GM12878 (cell line): ENCODE measurements at regions not wholly inside any gene's neighbourhood (a gene's known extent, or its start where the extent isn't known, plus 50 kb on each side); places are given as distances from the start of the nearest gene placed in this dataset.
A peak's percentile ranks its signal among the peaks of the same experiment; 100 is the strongest.

ENCODE experiments used
- ATAC-seq: fragments of 200-7000 bp; cut with Tn5 transposase; 3 replicates; pipeline ENCODE4 v1.9.1; 2020; ENCODE audit warnings: mild to moderate bottlenecking, moderate library complexity
- BruUV-seq: library from RNA; stranded (reverse); fragments of 400-500 nt; replicated peaks from 2 replicates; lab custom pipeline; 2021; lab: Mats Ljungman, UMichigan
- CTCF ChIA-PET: fragments of 300-600 bp; sonication (Branson Sonifier 250); formaldehyde crosslinking; extraction: SDS; loops from one replicate; lab custom pipeline; 2021; ENCODE audit warnings: inconsistent platforms; lab: Yijun Ruan, JAX
- POLR2A ChIA-PET: fragments of 350-600 bp; formaldehyde crosslinking; extraction: SDS; loops from one replicate; lab custom pipeline; 2021; ENCODE audit warnings: inconsistent platforms; lab: Charles Lee
- RAD21 ChIA-PET: fragments of 300-600 bp; sonication (Branson Sonifier 250); formaldehyde crosslinking; loops from one replicate; lab custom pipeline; 2023; ENCODE audit warnings: antibody characterized with exemption; ENCODE audit not compliant: unreplicated experiment; lab: Charles Lee
- SMC1A ChIA-PET: fragments of 300-600 bp; sonication (Branson Sonifier 250); formaldehyde crosslinking; loops from one replicate; lab custom pipeline; 2023; ENCODE audit not compliant: unreplicated experiment, uncharacterized antibody; lab: Charles Lee
- DNase-seq: peaks from one replicate; pipeline ENCODE4 v3.0.0-alpha.2; 2011; ENCODE audit warnings: low read depth, low spot score
- FAIRE-seq: peaks from 3 replicates; lab custom pipeline; 2011; peaks lifted over from hg19 to GRCh38; lab: Jason Lieb, UNC
- H2AFZ ChIP-seq: 2 replicates; pipeline ENCODE4 v1.6.0; 2011; ENCODE audit warnings: low read depth, low read length, control low read depth; ENCODE audit not compliant: control insufficient read depth
- H3K27ac ChIP-seq: 2 replicates; pipeline ENCODE4 v1.5.1; 2011; ENCODE audit warnings: control low read depth; ENCODE audit not compliant: control insufficient read depth, insufficient read depth
- H3K27me3 ChIP-seq, 2 experiments: replicated peaks in 1 of 2; 2 replicates each; pipeline versions ENCODE4 v1.6.0 to v1.6.1; 2011; ENCODE audit warnings: low read length in 1 of 2; ENCODE audit not compliant: control insufficient read depth in 2 of 2, insufficient read depth in 2 of 2
- H3K36me3 ChIP-seq, 2 experiments: 2 replicates each; pipeline ENCODE4 v1.5.1; 2011; ENCODE audit warnings: low read length in 1 of 2; ENCODE audit not compliant: control insufficient read depth in 2 of 2, insufficient read depth in 2 of 2
- H3K4me1 ChIP-seq: 2 replicates; pipeline ENCODE4 v1.6.1; 2011; ENCODE audit warnings: mild to moderate bottlenecking, low read length, moderate library complexity, mixed read lengths; ENCODE audit not compliant: control insufficient read depth, insufficient read depth
- H3K4me2 ChIP-seq: 2 replicates; pipeline ENCODE4 v1.6.0; 2011; ENCODE audit warnings: control low read depth; ENCODE audit not compliant: control insufficient read depth, insufficient read depth
- H3K4me3 ChIP-seq: fragments of 200-600 bp; sonication (generic); 2 replicates; pipeline ENCODE4 v1.5.1; 2016
- H3K79me2 ChIP-seq: 2 replicates; pipeline ENCODE4 v1.6.0; 2011; ENCODE audit warnings: low read length; ENCODE audit not compliant: control insufficient read depth, insufficient read depth
- H3K9ac ChIP-seq: 2 replicates; pipeline ENCODE4 v1.8.0; 2011; ENCODE audit warnings: low read length, control low read depth, mixed read lengths; ENCODE audit not compliant: control insufficient read depth, insufficient read depth
- H3K9me3 ChIP-seq: replicated peaks from 3 replicates; pipeline ENCODE4 v1.5.1; 2011; ENCODE audit warnings: mild to moderate bottlenecking, low read length; ENCODE audit not compliant: control insufficient read depth, insufficient read depth
- H4K20me1 ChIP-seq: 2 replicates; pipeline ENCODE4 v1.6.0; 2011; ENCODE audit not compliant: control insufficient read depth, insufficient read depth
- CBFB ChIP-seq: IDR thresholded peaks from 2 replicates; pipeline ENCODE4 v1.6.1; 2016; ENCODE audit warnings: antibody characterized with exemption, low read depth
- CREM ChIP-seq: IDR thresholded peaks from 2 replicates; pipeline ENCODE4 v1.6.1; 2014; ENCODE audit warnings: antibody characterized with exemption, low read depth
- CTCF ChIP-seq, 3 experiments: IDR thresholded peaks in 2 of 3; conservative IDR thresholded peaks in 1 of 3; 2 replicates each; pipeline ENCODE4 v1.5.1; 2011; ENCODE audit warnings: low read depth in 3 of 3, low read length in 3 of 3, mild to moderate bottlenecking in 3 of 3, control low read depth in 2 of 3, moderate library complexity in 2 of 3, inconsistent platforms in 1 of 3, mixed read lengths in 1 of 3; ENCODE audit not compliant: control insufficient read depth in 2 of 3, insufficient read depth in 1 of 3; ENCODE audit errors: extremely low read depth in 1 of 3
- IKZF1 ChIP-seq: fragments of 450-650 bp; conservative IDR thresholded peaks from 2 replicates; pipeline ENCODE4 v1.6.1; 2017; ENCODE audit warnings: antibody characterized with exemption, mild to moderate bottlenecking
- IRF4 ChIP-seq: IDR thresholded peaks from 2 replicates; pipeline ENCODE4 v1.6.1; 2011; ENCODE audit warnings: low read depth, low read length
- JUNB ChIP-seq: IDR thresholded peaks from 2 replicates; pipeline ENCODE4 v1.6.1; 2016; ENCODE audit warnings: antibody characterized with exemption, mild to moderate bottlenecking
- MYB ChIP-seq: fragments of 150-350 bp; IDR thresholded peaks from 2 replicates; pipeline ENCODE4 v1.6.1; 2014; ENCODE audit warnings: mild to moderate bottlenecking, low read depth, low read length, borderline replicate concordance
- RAD21 ChIP-seq: IDR thresholded peaks from 2 replicates; pipeline ENCODE4 v1.6.1; 2011; ENCODE audit warnings: mild to moderate bottlenecking, low read depth, low read length, moderate library complexity; ENCODE audit not compliant: insufficient read depth
- RFX5 ChIP-seq: IDR thresholded peaks from 2 replicates; pipeline ENCODE4 v1.6.1; 2011; ENCODE audit warnings: low read depth, low read length, improper control_type of control experiment
- SMAD1 ChIP-seq: fragments of 450-650 bp; IDR thresholded peaks from 2 replicates; pipeline ENCODE4 v1.6.1; 2018; ENCODE audit warnings: mild to moderate bottlenecking, low read depth; ENCODE audit not compliant: partially characterized antibody
- SMC3 ChIP-seq: IDR thresholded peaks from 2 replicates; pipeline ENCODE4 v1.6.1; 2011; ENCODE audit warnings: low read length, improper control_type of control experiment, borderline replicate concordance
- YY1 ChIP-seq: IDR thresholded peaks from 2 replicates; pipeline ENCODE4 v1.6.1; 2011; ENCODE audit warnings: low read depth, mild to moderate bottlenecking, low read length
- WGBS: methylation state at CpG from one replicate; pipeline ENCODE4 v1.1.6; 2016; ENCODE audit warnings: low lambda C conversion rate; ENCODE audit not compliant: insufficient replicate concordance, insufficient coverage; ENCODE audit errors: missing lambda C conversion rate; 5-methylcytosine and 5-hydroxymethylcytosine counted together
- in situ Hi-C: fragments of 300-500 bp; cut with MboI; formaldehyde crosslinking; loops from 9 replicates; pipeline ENCODE4 v1.14.3; 2018; ENCODE audit warnings: mixed read lengths
- intact Hi-C: fragments of 100-400 bp; cut with micrococcal nuclease; formaldehyde crosslinking; loops from one replicate; pipeline ENCODE4 v1.14.2; 2022; ENCODE audit not compliant: unreplicated experiment
- TF ChIP-seq, protein P1 (sequence below): IDR thresholded peaks from 2 replicates; pipeline ENCODE4 v1.6.1; 2011; ENCODE audit warnings: low read depth, low read length, improper control_type of control experiment, borderline replicate concordance

GRCh38 chr11:104333977-104334376, 170.0 kb upstream of the PDGFD start (continued):
- peak; percentile 27 to 47 (median 44) for TF ChIP-seq CTCF (IDR thresholded peaks at IDR 0.05 in 2 of 3, conservative IDR thresholded peaks at IDR 0.05 in 1 of 3; ENCODE audit: control insufficient read depth in 2 of 3, extremely low read depth in 1 of 3, insufficient read depth in 1 of 3, low read depth in 3 of 3, low read length in 3 of 3)
- no peak for TF ChIP-seq JUNB
- TF ChIP-seq CREM = no peak
- TF ChIP-seq IKZF1 = no peak
- TF ChIP-seq SMAD1 = no peak
- TF ChIP-seq IRF4 = no peak
- TF ChIP-seq MYB = no peak
- TF ChIP-seq YY1 = peak; percentile 90
- TF ChIP-seq RAD21 = peak; percentile 22; the same call in 1 of the 2 replicates
- TF ChIP-seq CBFB = no peak

DNA sequence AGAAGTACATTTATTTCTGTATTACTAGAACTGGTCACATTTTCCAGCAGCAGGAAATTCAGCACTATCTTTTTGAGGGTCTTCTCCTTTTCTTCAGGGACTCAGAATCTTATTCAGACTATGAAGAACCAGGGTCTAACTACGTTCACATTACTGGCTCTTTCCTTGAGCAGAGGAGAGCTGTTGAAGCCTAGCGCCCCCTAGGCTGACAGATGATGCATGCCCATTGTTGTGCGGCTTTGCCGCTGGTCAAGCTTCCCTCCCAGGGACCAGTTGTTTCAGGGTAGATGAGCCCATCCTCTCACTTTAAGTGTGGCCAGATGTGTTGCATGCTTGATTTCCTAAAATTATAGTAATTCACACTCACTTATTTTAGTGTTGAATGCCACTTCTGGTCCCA, 168.2 kb upstream of the PDGFD start:
- DNase-seq (no peak), ATAC-seq (peak; percentile 61), FAIRE-seq (no peak)
- H3K4me3 ChIP-seq = no peak overlapping the region
- TF ChIP-seq RFX5 = no peak
- TF ChIP-seq, protein P1, sequence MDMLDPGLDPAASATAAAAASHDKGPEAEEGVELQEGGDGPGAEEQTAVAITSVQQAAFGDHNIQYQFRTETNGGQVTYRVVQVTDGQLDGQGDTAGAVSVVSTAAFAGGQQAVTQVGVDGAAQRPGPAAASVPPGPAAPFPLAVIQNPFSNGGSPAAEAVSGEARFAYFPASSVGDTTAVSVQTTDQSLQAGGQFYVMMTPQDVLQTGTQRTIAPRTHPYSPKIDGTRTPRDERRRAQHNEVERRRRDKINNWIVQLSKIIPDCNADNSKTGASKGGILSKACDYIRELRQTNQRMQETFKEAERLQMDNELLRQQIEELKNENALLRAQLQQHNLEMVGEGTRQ = no peak
- peak; percentile 40 to 46 (median 42); a peak in 5 of 6 replicates for TF ChIP-seq CTCF (IDR thresholded peaks at IDR 0.05 in 2 of 3, conservative IDR thresholded peaks at IDR 0.05 in 1 of 3; ENCODE audit: control insufficient read depth in 2 of 3, extremely low read depth in 1 of 3, insufficient read depth in 1 of 3, low read depth in 3 of 3, low read length in 3 of 3)
- 0 out of 2 replicates have a peak, but pooled peaks have one; percentile 14 for TF ChIP-seq SMC3
- H3K9me3 ChIP-seq = no peaks in the 10 kb centered on the region
- no peak overlapping the region for H3K27ac ChIP-seq
- SMC1A ChIA-PET = interaction anchor here (1.0 to 2.7 kb wide), 2 partner anchors 454 to 650 kb away, joined by 3 to 7 read pairs; no protein-coding TSS in a partner anchor
- H3K9ac ChIP-seq = no peak overlapping the region
- BruUV-seq = no TSS peak
- intact Hi-C loops = loop anchor here (5.0 kb wide), 1 partner anchor 405 kb away; no protein-coding TSS in a partner anchor
- H4K20me1 ChIP-seq = no peaks in the 10 kb centered on the region
- no peaks in the 10 kb centered on the region for H3K36me3 ChIP-seq
- 42% methylated on average over 4 of the region's 4 CpGs for WGBS
- CTCF ChIA-PET = interaction anchor here (0.6 to 2.8 kb wide), 9 partner anchors 10 to 652 kb away, joined by 3 to 11 read pairs (median 5); no protein-coding TSS in a partner anchor
- no peaks in the 10 kb centered on the region for H3K27me3 ChIP-seq
- H3K4me1 ChIP-seq = no peaks in the 10 kb centered on the region
- no peak overlapping the region for H2AFZ ChIP-seq
- H3K79me2 ChIP-seq = no peaks in the 10 kb centered on the region
- POLR2A ChIA-PET = no interaction called here
- no peak overlapping the region for H3K4me2 ChIP-seq
- in situ Hi-C loops = no loop called here
- RAD21 ChIA-PET = no interaction called here
